ENCODE measurements at regions not wholly inside any gene's neighbourhood (a gene's known extent, or its start where the extent isn't known, plus 50 kb on each side); places are given as distances from the start of the nearest gene placed in this dataset.

DNA sequence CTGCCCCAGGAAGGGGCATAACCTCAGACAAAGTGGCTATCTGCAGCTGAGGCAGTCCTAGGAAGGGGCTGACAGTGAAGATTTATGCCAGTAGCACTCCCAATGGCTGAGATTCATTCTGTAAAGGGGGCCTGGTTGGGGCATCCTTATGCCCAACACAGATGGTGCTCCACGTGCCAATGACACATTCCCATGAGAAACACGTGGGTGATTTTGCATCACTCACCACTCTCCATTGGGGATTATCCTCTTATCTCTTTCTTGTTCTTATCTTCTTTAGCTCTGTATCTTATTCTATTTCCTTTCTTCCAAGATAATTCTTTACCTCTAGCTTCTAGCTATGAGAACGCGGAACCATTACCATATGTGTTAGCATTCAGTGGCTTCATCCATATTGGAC is 194.0 kb upstream of the TUT7 start:
- no peak for TF ChIP-seq DMAP1 (CRISPR knock-in tag; IDR thresholded peaks at IDR 0.05)
- no peak for TF ChIP-seq SIX1 (CRISPR knock-in tag; IDR thresholded peaks at IDR 0.05; ENCODE audit: borderline replicate concordance)
- TF ChIP-seq HHEX (CRISPR knock-in tag; IDR thresholded peaks at IDR 0.05): no peak
- TF ChIP-seq KLF16 (CRISPR knock-in tag; IDR thresholded peaks at IDR 0.05): no peak
- TF ChIP-seq, protein P1, sequence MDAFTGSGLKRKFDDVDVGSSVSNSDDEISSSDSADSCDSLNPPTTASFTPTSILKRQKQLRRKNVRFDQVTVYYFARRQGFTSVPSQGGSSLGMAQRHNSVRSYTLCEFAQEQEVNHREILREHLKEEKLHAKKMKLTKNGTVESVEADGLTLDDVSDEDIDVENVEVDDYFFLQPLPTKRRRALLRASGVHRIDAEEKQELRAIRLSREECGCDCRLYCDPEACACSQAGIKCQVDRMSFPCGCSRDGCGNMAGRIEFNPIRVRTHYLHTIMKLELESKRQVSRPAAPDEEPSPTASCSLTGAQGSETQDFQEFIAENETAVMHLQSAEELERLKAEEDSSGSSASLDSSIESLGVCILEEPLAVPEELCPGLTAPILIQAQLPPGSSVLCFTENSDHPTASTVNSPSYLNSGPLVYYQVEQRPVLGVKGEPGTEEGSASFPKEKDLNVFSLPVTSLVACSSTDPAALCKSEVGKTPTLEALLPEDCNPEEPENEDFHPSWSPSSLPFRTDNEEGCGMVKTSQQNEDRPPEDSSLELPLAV (CRISPR knock-in tag; conservative IDR thresholded peaks at IDR 0.05; ENCODE audit: low read depth): no peak

Data from HepG2 (cell line).